Ishikawa (cell line): ENCODE measurements at regions not wholly inside any gene's neighbourhood (a gene's known extent, or its start where the extent isn't known, plus 50 kb on each side); places are given as distances from the start of the nearest gene placed in this dataset.

Experiments
- CEBPB ChIP-seq: IDR thresholded peaks from 2 replicates; pipeline ENCODE4 v1.6.1; 2012
- CREB1 ChIP-seq: IDR thresholded peaks from 2 replicates; pipeline ENCODE4 v1.6.1; 2012; ENCODE audit warnings: low read depth
- EGR1 ChIP-seq: IDR thresholded peaks from 2 replicates; pipeline ENCODE4 v1.6.1; 2012
- EP300 ChIP-seq: IDR thresholded peaks from 2 replicates; pipeline ENCODE4 v1.6.1; 2012; ENCODE audit warnings: borderline replicate concordance
- FOXM1 ChIP-seq: IDR thresholded peaks from 2 replicates; pipeline ENCODE4 v1.6.1; 2012; ENCODE audit warnings: low read depth, borderline replicate concordance
- MAX ChIP-seq: IDR thresholded peaks from 2 replicates; pipeline ENCODE4 v1.6.1; 2012
- NFIC ChIP-seq: IDR thresholded peaks from 2 replicates; pipeline ENCODE4 v1.6.1; 2012
- RAD21 ChIP-seq: IDR thresholded peaks from 2 replicates; pipeline ENCODE4 v1.6.1; 2012; ENCODE audit warnings: low read depth
- REST ChIP-seq: IDR thresholded peaks from 2 replicates; pipeline ENCODE4 v1.6.1; 2012; ENCODE audit warnings: low read depth, mild to moderate bottlenecking
- TAF1 ChIP-seq: IDR thresholded peaks from 2 replicates; pipeline ENCODE4 v1.6.1; 2012; ENCODE audit warnings: low read depth, mild to moderate bottlenecking
- TCF12 ChIP-seq: IDR thresholded peaks from 2 replicates; pipeline ENCODE4 v1.6.1; 2012; ENCODE audit warnings: low read depth
- TEAD4 ChIP-seq: IDR thresholded peaks from 2 replicates; pipeline ENCODE4 v1.6.1; 2012
- USF1 ChIP-seq: IDR thresholded peaks from 2 replicates; pipeline ENCODE4 v1.6.1; 2012
- YY1 ChIP-seq: IDR thresholded peaks from 2 replicates; pipeline ENCODE4 v1.6.1; 2012; ENCODE audit warnings: low read depth
- ZBTB7A ChIP-seq: IDR thresholded peaks from 2 replicates; pipeline ENCODE4 v1.6.1; 2012; ENCODE audit warnings: low read depth

DNA sequence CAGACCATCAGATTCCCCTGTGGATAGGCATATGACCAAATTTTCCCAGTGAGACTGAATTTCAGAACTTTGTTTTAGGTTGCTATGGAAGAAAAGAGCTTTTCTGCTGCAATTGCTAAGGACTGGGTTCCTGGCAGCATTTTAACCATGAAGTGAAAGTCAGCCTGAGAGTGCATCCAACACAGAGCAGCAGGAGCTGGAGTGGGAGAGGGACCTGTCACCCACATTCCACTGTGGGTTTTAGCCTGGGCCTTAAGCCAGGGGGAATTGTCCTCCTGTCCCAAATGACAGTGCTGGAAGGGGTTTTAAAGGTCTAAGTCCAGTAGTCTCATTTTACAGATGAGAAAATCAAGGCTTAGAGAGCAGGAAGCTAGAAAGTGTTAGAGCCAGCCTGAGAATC, 203.5 kb upstream of the N4BP1 start:
- no peak for TF ChIP-seq FOXM1
- no peak for TF ChIP-seq TEAD4
- TF ChIP-seq CREB1 = no peak
- no peak for TF ChIP-seq CEBPB
- no peak for TF ChIP-seq EGR1
- no peak for TF ChIP-seq RAD21
- TF ChIP-seq YY1 = no peak
- no peak for TF ChIP-seq TCF12
- no peak for TF ChIP-seq MAX
- TF ChIP-seq TAF1 = no peak
- no peak for TF ChIP-seq NFIC
- TF ChIP-seq EP300 = no peak
- no peak for TF ChIP-seq ZBTB7A
- no peak for TF ChIP-seq REST
- TF ChIP-seq USF1 = no peak

DNA sequence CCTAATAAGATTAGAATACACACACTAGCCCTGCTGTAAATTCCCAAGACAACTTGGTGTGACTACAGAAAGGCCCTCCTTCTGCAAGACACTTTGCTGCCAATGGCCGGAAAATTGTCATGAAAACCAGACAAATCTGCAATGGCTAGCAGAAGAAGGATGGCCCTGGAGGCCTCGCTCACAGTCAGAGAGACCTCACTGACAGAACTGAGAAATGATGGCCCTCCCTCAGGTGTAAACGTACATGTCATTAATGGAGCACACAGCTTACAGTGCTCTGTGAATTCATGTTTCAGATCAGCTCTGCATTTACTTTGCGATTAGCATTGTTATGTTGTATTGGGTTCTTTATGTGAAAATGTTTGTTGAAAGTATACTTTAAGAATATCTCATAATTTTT, 202.9 kb upstream of the N4BP1 start:
- TF ChIP-seq CEBPB (no peak), MAX (no peak), TAF1 (no peak), YY1 (no peak), TEAD4 (no peak), RAD21 (no peak), EGR1 (no peak), TCF12 (no peak), NFIC (no peak), USF1 (no peak), CREB1 (no peak), REST (no peak), EP300 (no peak), FOXM1 (no peak), ZBTB7A (no peak)

GRCh38 chr16:48811478-48811877, 201.5 kb upstream of the N4BP1 start:
- TF ChIP-seq NFIC (no peak), CREB1 (no peak), CEBPB (no peak), EP300 (no peak), TAF1 (no peak), USF1 (no peak), ZBTB7A (no peak), MAX (no peak), REST (no peak), YY1 (no peak), EGR1 (no peak), TCF12 (no peak), TEAD4 (no peak), RAD21 (no peak), FOXM1 (no peak)

GRCh38 chr16:48810803-48811453, 200.9 kb upstream of the N4BP1 start:
- TF ChIP-seq RAD21 (no peak), TAF1 (no peak), EGR1 (no peak), USF1 (no peak), TEAD4 (no peak), REST (no peak), CEBPB (no peak), YY1 (no peak), MAX (no peak), ZBTB7A (no peak), FOXM1 (no peak), CREB1 (no peak), EP300 (no peak), NFIC (no peak), TCF12 (no peak)
